Occipital lobe (tissue), 2 donors: ENCODE measurements at regions not wholly inside any gene's neighbourhood (a gene's known extent, or its start where the extent isn't known, plus 50 kb on each side); places are given as distances from the start of the nearest gene placed in this dataset. TPM values are rescaled to one million over a fixed set of nuclear protein-coding genes. Genes with fewer than 3 reads are reported as not detected.
"Not testable (repeated sequence)": the region's sequence is repeated elsewhere in the genome, so short reads cannot be mapped to it uniquely, and the experiment has no call there.

Source experiments
- DNase-seq: peaks from one replicate; lab custom pipeline; 2025; lab: John Stamatoyannopoulos, UW
- small RNA-seq: library from RNA; depleted of rRNA; stranded (forward); fragments of <200 nt; gene quantifications from one replicate; pipeline ENCODE3, GENCODE V24; 2014

- DNase-seq: no peak
These were observed 66.1 kb upstream of the SMURF2 start for GRCh38 chr17:64728041-64728695.

GRCh38 chr17:64726025-64726424, 63.9 kb upstream of the SMURF2 start:
- not testable (repeated sequence) for DNase-seq

GRCh38 chr17:64724246-64724645, 62.1 kb upstream of the SMURF2 start:
- not testable (repeated sequence) for DNase-seq

GRCh38 chr17:64723781-64724180, 61.7 kb upstream of the SMURF2 start:
- no peak for DNase-seq

- not testable (repeated sequence) for DNase-seq
These were observed 59.4 kb upstream of the SMURF2 start for GRCh38 chr17:64721556-64721955.

GRCh38 chr17:64720253-64720652, 58.1 kb upstream of the SMURF2 start:
- DNase-seq: not testable (repeated sequence)

- not testable (repeated sequence) for DNase-seq
These were observed 57.4 kb upstream of the SMURF2 start for GRCh38 chr17:64719517-64719916.

GRCh38 chr17:64718816-64719215, 56.7 kb upstream of the SMURF2 start:
- not testable (repeated sequence) for DNase-seq

GRCh38 chr17:64718058-64718457, 56.0 kb upstream of the SMURF2 start:
- no peak for DNase-seq

GRCh38 chr17:64716496-64716895, 54.4 kb upstream of the SMURF2 start:
- DNase-seq: not testable (repeated sequence)

GRCh38 chr17:64713786-64714185, 51.7 kb upstream of the SMURF2 start:
- DNase-seq: not testable (repeated sequence)

- DNase-seq: not testable (repeated sequence)
These were observed 50.6 kb upstream of the SMURF2 start for GRCh38 chr17:64712557-64713351.

Small RNA genes lying in the stretch of these regions (small RNA-seq; reads per million reads assigned to genes)
- not detected for gene AC103810.3
- not detected for gene BPTFP1
- gene MINOS1P2: not detected
- not detected for gene MIR6080
